H9 (cell line): ENCODE measurements at regions not wholly inside any gene's neighbourhood (a gene's known extent, or its start where the extent isn't known, plus 50 kb on each side); places are given as distances from the start of the nearest gene placed in this dataset.

ENCODE experiments used
- DNase-seq: peaks from one replicate; pipeline ENCODE4 v3.0.0-alpha.2; 2017
- H2AFZ ChIP-seq: one replicate; pipeline ENCODE4 v1.6.1; 2013; ENCODE audit warnings: mild to moderate bottlenecking, low read length, control low read depth, moderate library complexity
- H2AK5ac ChIP-seq: 2 replicates; pipeline ENCODE4 v1.6.1; 2013; ENCODE audit warnings: low read length, control low read depth, mixed read lengths; ENCODE audit not compliant: insufficient read length
- H2BK120ac ChIP-seq: one replicate; pipeline ENCODE4 v1.6.1; 2013; ENCODE audit warnings: low read depth, mild to moderate bottlenecking, low read length, control low read depth, inconsistent platforms; ENCODE audit not compliant: poor library complexity, severe bottlenecking
- H2BK12ac ChIP-seq: 2 replicates; pipeline ENCODE4 v1.6.1; 2013; ENCODE audit warnings: low read length, control low read depth, mixed read lengths, low read depth; ENCODE audit not compliant: insufficient read length
- H2BK15ac ChIP-seq: 2 replicates; pipeline ENCODE4 v1.6.1; 2013; ENCODE audit warnings: low read depth, low read length, control low read depth
- H2BK20ac ChIP-seq: one replicate; pipeline ENCODE4 v1.6.1; 2013; ENCODE audit warnings: low read depth, mild to moderate bottlenecking, low read length, control low read depth, inconsistent platforms; ENCODE audit not compliant: poor library complexity, severe bottlenecking
- H2BK5ac ChIP-seq: 2 replicates; pipeline ENCODE4 v1.6.1; 2013; ENCODE audit warnings: low read length, control low read depth, mixed read lengths; ENCODE audit not compliant: insufficient read length
- H3K14ac ChIP-seq: 2 replicates; pipeline ENCODE4 v1.6.1; 2013; ENCODE audit warnings: low read length, control low read depth; ENCODE audit not compliant: insufficient read depth
- H3K18ac ChIP-seq: 2 replicates; pipeline ENCODE4 v1.6.1; 2013; ENCODE audit warnings: low read depth, mild to moderate bottlenecking, mixed read lengths, low read length, control low read depth; ENCODE audit not compliant: insufficient read length
- H3K23ac ChIP-seq: 2 replicates; pipeline ENCODE4 v1.6.1; 2013; ENCODE audit warnings: low read length, control low read depth, mixed read lengths, low read depth; ENCODE audit not compliant: insufficient read length
- H3K23me2 ChIP-seq: 2 replicates; pipeline ENCODE4 v1.6.1; 2013; ENCODE audit warnings: low read depth, mild to moderate bottlenecking, mixed read lengths, low read length, control low read depth; ENCODE audit not compliant: insufficient read length, poor library complexity, severe bottlenecking
- H3K27ac ChIP-seq: 2 replicates; pipeline ENCODE4 v1.5.1; 2013; ENCODE audit warnings: low read length, control low read depth, mixed read lengths, low read depth; ENCODE audit not compliant: insufficient read length
- H3K27me3 ChIP-seq: 2 replicates; pipeline ENCODE4 v1.6.1; 2013; ENCODE audit warnings: low read length, control low read depth, inconsistent platforms; ENCODE audit not compliant: insufficient read depth
- H3K4ac ChIP-seq: 2 replicates; pipeline ENCODE4 v1.6.1; 2013; ENCODE audit warnings: low read depth, mild to moderate bottlenecking, control low read depth, inconsistent platforms, low read length, moderate library complexity
- H3K4me1 ChIP-seq: 2 replicates; pipeline ENCODE4 v1.6.1; 2013; ENCODE audit warnings: low read length, control low read depth, inconsistent platforms; ENCODE audit not compliant: insufficient read depth
- H3K4me2 ChIP-seq: 2 replicates; pipeline ENCODE4 v1.6.1; 2013; ENCODE audit warnings: low read length, control low read depth, mixed read lengths; ENCODE audit not compliant: insufficient read length, insufficient read depth
- H3K56ac ChIP-seq: 2 replicates; pipeline ENCODE4 v1.6.1; 2013; ENCODE audit warnings: low read depth, mild to moderate bottlenecking, mixed read lengths, low read length, control low read depth; ENCODE audit not compliant: insufficient read length
- H3K79me1 ChIP-seq: 2 replicates; pipeline ENCODE4 v1.6.1; 2013; ENCODE audit warnings: low read depth, mild to moderate bottlenecking, moderate library complexity, low read length, control low read depth, inconsistent platforms; ENCODE audit not compliant: insufficient read depth, poor library complexity, severe bottlenecking
- H3K79me2 ChIP-seq: 2 replicates; pipeline ENCODE4 v1.6.1; 2013; ENCODE audit warnings: low read length, control low read depth, inconsistent platforms; ENCODE audit not compliant: insufficient read depth
- H3K9ac ChIP-seq: 2 replicates; pipeline ENCODE4 v1.6.1; 2013; ENCODE audit warnings: low read length, control low read depth, mixed read lengths; ENCODE audit not compliant: insufficient read length; ENCODE audit errors: extremely low read depth
- H3K9me3 ChIP-seq: one replicate; pipeline ENCODE4 v1.6.1; 2013; ENCODE audit warnings: low read depth, low read length, inconsistent platforms; ENCODE audit not compliant: control insufficient read depth
- H3T11ph ChIP-seq: one replicate; pipeline ENCODE4 v1.6.1; 2013; ENCODE audit warnings: mild to moderate bottlenecking, low read length, control low read depth, inconsistent platforms
- H4K20me1 ChIP-seq: one replicate; pipeline ENCODE4 v1.6.1; 2013; ENCODE audit not compliant: control insufficient read depth, insufficient read length, insufficient read depth
- H4K5ac ChIP-seq: 2 replicates; pipeline ENCODE4 v1.6.1; 2013; ENCODE audit warnings: low read depth, mild to moderate bottlenecking, mixed read lengths, low read length, control low read depth; ENCODE audit not compliant: insufficient read length
- H4K8ac ChIP-seq: replicated peaks from 2 replicates; pipeline ENCODE4 v1.6.1; 2013; ENCODE audit warnings: low read length, control low read depth, mixed read lengths, low read depth; ENCODE audit not compliant: insufficient read length
- H4K91ac ChIP-seq: 2 replicates; pipeline ENCODE4 v1.6.1; 2013; ENCODE audit warnings: low read depth, mild to moderate bottlenecking, moderate library complexity, mixed read lengths, low read length, control low read depth; ENCODE audit not compliant: insufficient read length
- H3K27ac Mint-ChIP-seq, 3 experiments: 2 replicates in 2 of 3; 3 replicates in 1 of 3; pipeline ENCODE4 v1.8.0; 2020 to 2021; ENCODE audit warnings: mixed read lengths in 3 of 3, mild to moderate bottlenecking in 1 of 3, moderate library complexity in 1 of 3
- H3K27me3 Mint-ChIP-seq: 2 replicates; pipeline ENCODE4 v1.8.0; 2021; ENCODE audit warnings: low read depth, mild to moderate bottlenecking, moderate library complexity, mixed read lengths
- H3K36me3 Mint-ChIP-seq, 3 experiments: 2 replicates in 2 of 3; 3 replicates in 1 of 3; pipeline ENCODE4 v1.8.0; 2020 to 2021; ENCODE audit warnings: low read depth in 3 of 3, mixed read lengths in 3 of 3; ENCODE audit not compliant: insufficient read depth in 1 of 3
- H3K4me1 Mint-ChIP-seq, 2 experiments: 2 replicates each; pipeline ENCODE4 v1.8.0; 2020; ENCODE audit warnings: mixed read lengths in 2 of 2
- H3K4me3 Mint-ChIP-seq, 2 experiments: 2 replicates in 1 of 2; 3 replicates in 1 of 2; pipeline ENCODE4 v1.8.0; 2020 to 2021; ENCODE audit warnings: mild to moderate bottlenecking in 2 of 2, mixed read lengths in 2 of 2, moderate library complexity in 1 of 2
- H3K9me3 Mint-ChIP-seq, 2 experiments: 2 replicates in 1 of 2; 3 replicates in 1 of 2; pipeline ENCODE4 v1.8.0; 2020; ENCODE audit warnings: mild to moderate bottlenecking in 2 of 2, mixed read lengths in 2 of 2, moderate library complexity in 1 of 2
- CTCF ChIP-seq: fragments of 200-600 bp; sonication (generic); conservative IDR thresholded peaks from 3 replicates; pipeline ENCODE4 v1.8.0; 2021; ENCODE audit warnings: antibody characterized with exemption, mild to moderate bottlenecking

GRCh38 chr2:15701991-15702390 lies 110.3 kb downstream of the DDX1 start:
- no peak overlapping the region for H2BK120ac ChIP-seq
- H2BK20ac ChIP-seq, result no peak overlapping the region
- peaks cover 0 to 4% of the 10 kb centered on the region in 2 experiments; a peak in 2 of 4 replicates for H3K4me1 Mint-ChIP-seq
- H3K56ac ChIP-seq, result no peak overlapping the region
- H3K9me3 ChIP-seq, result no peaks in the 10 kb centered on the region
- H3K27me3 Mint-ChIP-seq, result no peaks in the 10 kb centered on the region; the same call in 1 of the 2 replicates
- H3K36me3 Mint-ChIP-seq, result no peaks in the 10 kb centered on the region
- H2AK5ac ChIP-seq, result no peak overlapping the region
- H2BK12ac ChIP-seq, result no peak overlapping the region
- H3K79me2 ChIP-seq, result no peaks in the 10 kb centered on the region
- H3K18ac ChIP-seq, result no peak overlapping the region
- H2BK15ac ChIP-seq, result no peak overlapping the region
- H3K27ac Mint-ChIP-seq, result no peak overlapping the region
- H3K4me1 ChIP-seq, result no peaks in the 10 kb centered on the region
- no peak overlapping the region for H3T11ph ChIP-seq
- H3K9me3 Mint-ChIP-seq, result 0 out of 5 replicates have a peak, but pooled peaks cover 0 to 2% of the 10 kb centered on the region in 2 experiments
- no peaks in the 10 kb centered on the region for H4K20me1 ChIP-seq
- H3K4me3 Mint-ChIP-seq, result no peak overlapping the region
- no peaks in the 10 kb centered on the region for H3K23me2 ChIP-seq
- no peak overlapping the region for H3K4me2 ChIP-seq
- no peak overlapping the region for H2BK5ac ChIP-seq
- no peak overlapping the region for H3K23ac ChIP-seq
- no peak overlapping the region for H3K9ac ChIP-seq
- no peak overlapping the region for H3K4ac ChIP-seq
- no peaks in the 10 kb centered on the region for H3K79me1 ChIP-seq
- H2AFZ ChIP-seq, result no peak overlapping the region
- H4K5ac ChIP-seq, result no peak overlapping the region
- H4K8ac ChIP-seq, result no peak overlapping the region
- no peak overlapping the region for H3K27ac ChIP-seq
- no peaks in the 10 kb centered on the region for H3K27me3 ChIP-seq
- DNase-seq, result no peak
- no peak overlapping the region for H4K91ac ChIP-seq
- no peak overlapping the region for H3K14ac ChIP-seq
- no peak for TF ChIP-seq CTCF
